Fibroblast of lung (primary cell): ENCODE measurements at regions not wholly inside any gene's neighbourhood (a gene's known extent, or its start where the extent isn't known, plus 50 kb on each side); places are given as distances from the start of the nearest gene placed in this dataset.

Experiments used
- CTCF ChIP-seq, 2 donors: IDR thresholded peaks in 1 of 2; conservative IDR thresholded peaks in 1 of 2; 1 replicate in 1 of 2; 2 replicates in 1 of 2; pipeline ENCODE4 v1.5.1; 2011 to 2012; ENCODE audit warnings: low read length in 2 of 2, control low read depth in 1 of 2, inconsistent platforms in 1 of 2, low read depth in 1 of 2, mild to moderate bottlenecking in 1 of 2
- EZH2 ChIP-seq: IDR thresholded peaks from 2 replicates; pipeline ENCODE4 v1.5.1; 2012; ENCODE audit warnings: low read length, control low read depth, mild to moderate bottlenecking; ENCODE audit errors: missing control alignments

- no peak for TF ChIP-seq CTCF (conservative IDR thresholded peaks at IDR 0.05 in 1 of 2, IDR thresholded peaks at IDR 0.05 in 1 of 2; ENCODE audit: low read depth in 1 of 2, low read length in 2 of 2)
- no peak for TF ChIP-seq EZH2
These were observed 506.0 kb upstream of the ZNF462 start for GRCh38 chr9:106356924-106357323.
